Breast epithelium (tissue), 3 donors: ENCODE measurements at regions not wholly inside any gene's neighbourhood (a gene's known extent, or its start where the extent isn't known, plus 50 kb on each side); places are given as distances from the start of the nearest gene placed in this dataset.

Source experiments
- CTCF ChIP-seq, 3 donors: fragments of 450-650 bp; IDR thresholded peaks; one replicate each; pipeline ENCODE4 v1.5.1; 2016 to 2017; ENCODE audit warnings: antibody characterized with exemption in 3 of 3, mild to moderate bottlenecking in 3 of 3, moderate library complexity in 3 of 3
- POLR2AphosphoS5 ChIP-seq, 3 donors: sonication (generic); formaldehyde crosslinking; IDR thresholded peaks; one replicate each; pipeline ENCODE4 v1.6.1; 2017; ENCODE audit warnings: antibody characterized with exemption in 3 of 3

GRCh38 chr5:130289132-130290088 lies 385.1 kb downstream of the CHSY3 start:
- TF ChIP-seq CTCF (IDR thresholded peaks at IDR 0.05): no peak
- TF ChIP-seq POLR2AphosphoS5 (IDR thresholded peaks at IDR 0.05): no peak
